Suprapubic skin (tissue), 4 donors: ENCODE measurements at regions not wholly inside any gene's neighbourhood (a gene's known extent, or its start where the extent isn't known, plus 50 kb on each side); places are given as distances from the start of the nearest gene placed in this dataset.

Source experiments
- DNase-seq, 2 donors: peaks; one replicate each; pipeline ENCODE4 v3.0.0-alpha.2; 2019; ENCODE audit warnings: low spot score in 2 of 2
- H3K27ac ChIP-seq: fragments of 200-600 bp; sonication (generic); one replicate; pipeline ENCODE4 v1.5.1; 2019
- H3K27me3 ChIP-seq: fragments of 200-600 bp; sonication (generic); one replicate; pipeline ENCODE4 v1.5.1; 2019
- H3K36me3 ChIP-seq: fragments of 200-600 bp; sonication (generic); one replicate; pipeline ENCODE4 v1.5.1; 2019
- H3K4me1 ChIP-seq: fragments of 200-600 bp; sonication (generic); one replicate; pipeline ENCODE4 v1.5.1; 2019
- H3K4me3 ChIP-seq: fragments of 200-600 bp; sonication (generic); one replicate; pipeline ENCODE4 v1.5.1; 2019; ENCODE audit warnings: mild to moderate bottlenecking
- H3K9me3 ChIP-seq: fragments of 200-600 bp; sonication (generic); one replicate; pipeline ENCODE4 v1.5.1; 2019
- CTCF ChIP-seq, 2 donors: fragments of 200-600 bp in 1 of 2; fragments of 450-650 bp in 1 of 2; sonication (generic) in 1 of 2; IDR thresholded peaks; one replicate each; pipeline ENCODE4 v1.5.1; 2016 to 2019; ENCODE audit warnings: antibody characterized with exemption in 2 of 2, mild to moderate bottlenecking in 1 of 2, moderate library complexity in 1 of 2
- EP300 ChIP-seq: sonication (generic); formaldehyde crosslinking; IDR thresholded peaks from one replicate; pipeline ENCODE4 v1.6.1; 2017; ENCODE audit warnings: antibody characterized with exemption
- POLR2A ChIP-seq, 2 donors: fragments of 450-650 bp; IDR thresholded peaks; one replicate each; pipeline ENCODE4 v1.6.1; 2017; ENCODE audit warnings: antibody characterized with exemption in 2 of 2, mild to moderate bottlenecking in 2 of 2, moderate library complexity in 2 of 2
- POLR2AphosphoS5 ChIP-seq, 3 donors: sonication (generic); formaldehyde crosslinking; IDR thresholded peaks; one replicate each; pipeline ENCODE4 v1.6.1; 2017; ENCODE audit warnings: antibody characterized with exemption in 3 of 3
- WGBS: methylation state at CpG from one replicate; pipeline ENCODE4 v1.1.5; 2018; 5-methylcytosine and 5-hydroxymethylcytosine counted together

DNA sequence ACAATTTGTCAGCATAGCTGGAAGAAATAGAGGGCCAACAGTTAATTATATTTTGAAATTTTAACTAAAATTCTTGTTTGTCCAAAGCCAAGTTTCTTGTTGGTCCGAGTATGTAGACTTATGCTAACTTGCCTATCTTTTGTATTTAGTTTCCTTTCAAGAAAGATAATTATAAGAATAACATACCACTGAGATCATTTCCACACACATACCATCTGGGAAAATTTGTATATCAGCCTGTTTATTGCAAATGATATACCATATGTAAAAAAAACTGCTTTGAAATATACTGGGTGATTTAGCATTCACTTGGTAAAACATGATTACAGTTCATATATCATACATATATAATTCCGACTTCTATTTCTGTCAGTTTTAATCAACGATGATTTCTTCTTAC is 84.7 kb upstream of the ANKRD50 start:
- H3K4me3 ChIP-seq = no peak overlapping the region
- H3K27me3 ChIP-seq = no peaks in the 10 kb centered on the region
- no peak for DNase-seq
- no peaks in the 10 kb centered on the region for H3K36me3 ChIP-seq
- WGBS = 68% methylated on average over 3 of the region's 3 CpGs
- no peaks in the 10 kb centered on the region for H3K4me1 ChIP-seq
- H3K9me3 ChIP-seq = no peaks in the 10 kb centered on the region
- no peak for TF ChIP-seq POLR2AphosphoS5 (IDR thresholded peaks at IDR 0.05)
- TF ChIP-seq POLR2A (IDR thresholded peaks at IDR 0.05) = no peak
- no peak for TF ChIP-seq EP300
- H3K27ac ChIP-seq = no peak overlapping the region

DNA sequence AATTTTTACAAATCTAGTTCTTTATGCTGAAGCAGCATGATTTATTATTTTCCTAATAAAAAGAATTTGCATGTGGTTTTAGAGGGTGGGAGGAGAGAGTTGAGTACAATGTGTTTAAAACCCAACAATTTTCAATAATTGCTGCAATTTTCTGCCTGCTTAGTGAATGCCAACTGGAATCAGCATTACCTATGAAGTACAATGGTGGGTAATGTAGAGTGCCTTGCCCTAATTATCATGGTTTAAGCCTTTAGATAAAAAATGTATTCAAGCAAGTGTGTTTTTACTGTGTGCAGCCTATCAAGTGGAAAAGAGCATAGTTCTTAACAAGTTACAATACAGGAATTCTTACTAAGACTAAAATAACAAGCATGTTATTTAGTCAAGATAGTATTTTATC is 77.9 kb upstream of the ANKRD50 start:
- no peak for TF ChIP-seq POLR2AphosphoS5 (IDR thresholded peaks at IDR 0.05)
- TF ChIP-seq CTCF (IDR thresholded peaks at IDR 0.05) = no peak
- no peak for TF ChIP-seq EP300
- no peak for TF ChIP-seq POLR2A (IDR thresholded peaks at IDR 0.05)
- no peak overlapping the region for H3K27ac ChIP-seq
- no peaks in the 10 kb centered on the region for H3K4me1 ChIP-seq
- no peaks in the 10 kb centered on the region for H3K9me3 ChIP-seq
- DNase-seq = no peak
- H3K4me3 ChIP-seq = no peak overlapping the region
- no peaks in the 10 kb centered on the region for H3K36me3 ChIP-seq
- no peaks in the 10 kb centered on the region for H3K27me3 ChIP-seq

GRCh38 chr4:124786634-124787033 is 74.1 kb upstream of the ANKRD50 start:
- 92% methylated on average over 2 of the region's 2 CpGs for WGBS
- TF ChIP-seq EP300 = no peak
- no peak for TF ChIP-seq CTCF (IDR thresholded peaks at IDR 0.05)
- no peak for TF ChIP-seq POLR2A (IDR thresholded peaks at IDR 0.05)
- TF ChIP-seq POLR2AphosphoS5 (IDR thresholded peaks at IDR 0.05) = no peak
- Histone ChIP-seq H3K27ac (no peak overlapping the region), H3K27me3 (no peaks in the 10 kb centered on the region), H3K9me3 (no peaks in the 10 kb centered on the region), H3K4me1 (no peaks in the 10 kb centered on the region), H3K4me3 (no peak overlapping the region), H3K36me3 (no peaks in the 10 kb centered on the region)
- no peak for DNase-seq

DNA sequence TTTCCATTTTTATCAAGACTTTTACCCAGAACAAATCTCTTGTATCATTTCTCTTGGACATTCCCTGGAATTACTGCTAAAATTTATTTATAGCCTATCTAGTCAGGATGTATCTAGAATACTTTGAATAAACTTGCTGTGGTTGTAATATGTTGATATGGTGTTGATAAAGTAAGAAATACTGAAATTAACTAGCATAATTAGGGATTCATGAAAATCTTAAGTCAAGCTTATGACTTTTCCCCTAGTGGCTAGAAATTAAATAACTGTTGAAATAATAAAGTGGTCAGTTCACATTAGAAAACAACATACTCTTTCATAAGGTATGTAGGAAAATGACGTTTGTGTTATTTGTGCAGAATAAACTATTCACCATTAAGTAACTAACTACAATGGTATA is 73.1 kb upstream of the ANKRD50 start:
- H3K27ac ChIP-seq = no peak overlapping the region
- no peaks in the 10 kb centered on the region for H3K9me3 ChIP-seq
- DNase-seq = no peak
- WGBS = 82% methylated on average over 1 of the region's 1 CpG
- H3K36me3 ChIP-seq = no peaks in the 10 kb centered on the region
- TF ChIP-seq POLR2AphosphoS5 (IDR thresholded peaks at IDR 0.05) (no peak), EP300 (no peak), POLR2A (IDR thresholded peaks at IDR 0.05) (no peak), CTCF (IDR thresholded peaks at IDR 0.05) (no peak)
- H3K27me3 ChIP-seq = no peaks in the 10 kb centered on the region
- no peaks in the 10 kb centered on the region for H3K4me1 ChIP-seq
- H3K4me3 ChIP-seq = no peak overlapping the region

- no peaks in the 10 kb centered on the region for H3K4me1 ChIP-seq
- DNase-seq = no peak
- no peak overlapping the region for H3K4me3 ChIP-seq
- H3K36me3 ChIP-seq = no peaks in the 10 kb centered on the region
- no peak for TF ChIP-seq POLR2A (IDR thresholded peaks at IDR 0.05)
- no peak for TF ChIP-seq POLR2AphosphoS5 (IDR thresholded peaks at IDR 0.05)
- TF ChIP-seq CTCF (IDR thresholded peaks at IDR 0.05) = no peak
- no peak for TF ChIP-seq EP300
- H3K9me3 ChIP-seq = no peaks in the 10 kb centered on the region
- no peak overlapping the region for H3K27ac ChIP-seq
- H3K27me3 ChIP-seq = no peaks in the 10 kb centered on the region
Measured at GRCh38 chr4:124783847-124784246, 71.3 kb upstream of the ANKRD50 start.

DNA sequence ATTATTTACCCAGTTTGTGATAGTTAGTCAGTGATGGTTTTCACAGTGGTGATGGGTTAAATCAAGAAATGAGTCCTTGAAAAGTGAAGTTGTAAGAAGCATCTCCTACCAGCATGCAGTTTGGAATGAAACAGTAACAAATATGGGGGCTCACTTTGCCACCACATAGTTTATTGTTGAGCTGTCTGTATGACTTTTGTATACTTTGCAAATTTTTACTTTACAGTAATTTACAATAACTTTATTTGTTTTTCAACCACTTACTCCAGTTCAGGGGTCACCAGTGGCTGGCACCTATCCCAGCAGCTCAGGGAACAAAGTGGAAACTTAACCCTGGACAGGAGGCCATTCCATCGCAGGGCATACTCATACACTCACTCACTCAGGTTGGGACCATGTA is 64.5 kb upstream of the ANKRD50 start:
- Histone ChIP-seq H3K4me1 (no peaks in the 10 kb centered on the region), H3K9me3 (no peaks in the 10 kb centered on the region), H3K4me3 (no peak overlapping the region), H3K27ac (no peak overlapping the region), H3K27me3 (no peaks in the 10 kb centered on the region), H3K36me3 (no peaks in the 10 kb centered on the region)
- no peak for DNase-seq
- 93% methylated on average over 1 of the region's 1 CpG for WGBS
- TF ChIP-seq POLR2A (IDR thresholded peaks at IDR 0.05) (no peak), CTCF (IDR thresholded peaks at IDR 0.05) (no peak), POLR2AphosphoS5 (IDR thresholded peaks at IDR 0.05) (no peak), EP300 (no peak)
